ENCODE measurements at regions not wholly inside any gene's neighbourhood (a gene's known extent, or its start where the extent isn't known, plus 50 kb on each side); places are given as distances from the start of the nearest gene placed in this dataset.

- H3K4me3 ChIP-seq (ENCODE audit: control insufficient read depth, low read depth, low read length): no peak overlapping the region
- no peak for DNase-seq (ENCODE audit: low read depth)
- TF ChIP-seq CTCF (conservative IDR thresholded peaks at IDR 0.05; ENCODE audit: control insufficient read depth, insufficient read depth, low read depth, low read length): no peak
These were observed 104.6 kb upstream of the SELENOK start for GRCh38 chr3:53996141-53996874.

GRCh38 chr3:53994986-53995603, 103.4 kb upstream of the SELENOK start:
- TF ChIP-seq CTCF (conservative IDR thresholded peaks at IDR 0.05; ENCODE audit: control insufficient read depth, insufficient read depth, low read depth, low read length): no peak
- H3K4me3 ChIP-seq (ENCODE audit: control insufficient read depth, low read depth, low read length): no peak overlapping the region
- no peak for DNase-seq (ENCODE audit: low read depth)

GRCh38 chr3:53991240-53991639, 99.6 kb upstream of the SELENOK start:
- no peak for DNase-seq (ENCODE audit: low read depth)
- H3K4me3 ChIP-seq (ENCODE audit: control insufficient read depth, low read depth, low read length): no peak overlapping the region
- no peak for TF ChIP-seq CTCF (conservative IDR thresholded peaks at IDR 0.05; ENCODE audit: control insufficient read depth, insufficient read depth, low read depth, low read length)

GRCh38 chr3:53989946-53990345, 98.3 kb upstream of the SELENOK start:
- H3K4me3 ChIP-seq (ENCODE audit: control insufficient read depth, low read depth, low read length): no peak overlapping the region
- no peak for DNase-seq (ENCODE audit: low read depth)
- TF ChIP-seq CTCF (conservative IDR thresholded peaks at IDR 0.05; ENCODE audit: control insufficient read depth, insufficient read depth, low read depth, low read length): no peak

- DNase-seq (ENCODE audit: low read depth): no peak
These were observed 97.8 kb upstream of the SELENOK start for GRCh38 chr3:53989451-53989850.

GRCh38 chr3:53978386-53978785, 86.7 kb upstream of the SELENOK start:
- no peak for TF ChIP-seq CTCF (conservative IDR thresholded peaks at IDR 0.05; ENCODE audit: control insufficient read depth, insufficient read depth, low read depth, low read length)
- no peak overlapping the region for H3K4me3 ChIP-seq (ENCODE audit: control insufficient read depth, low read depth, low read length)
- DNase-seq (ENCODE audit: low read depth): no peak

More at GRCh38 chr3:53989451-53989850, 97.8 kb upstream of the SELENOK start:
- no peak overlapping the region for H3K4me3 ChIP-seq (ENCODE audit: control insufficient read depth, low read depth, low read length)
- no peak for TF ChIP-seq CTCF (conservative IDR thresholded peaks at IDR 0.05; ENCODE audit: control insufficient read depth, insufficient read depth, low read depth, low read length)

Measured in fibroblast of mammary gland (primary cell).